H9 (cell line): ENCODE measurements at regions not wholly inside any gene's neighbourhood (a gene's known extent, or its start where the extent isn't known, plus 50 kb on each side); places are given as distances from the start of the nearest gene placed in this dataset.

ENCODE experiments used
- DNase-seq: peaks from one replicate; pipeline ENCODE4 v3.0.0-alpha.2; 2017
- H2AFZ ChIP-seq: one replicate; pipeline ENCODE4 v1.6.1; 2013; ENCODE audit warnings: mild to moderate bottlenecking, low read length, control low read depth, moderate library complexity
- H2AK5ac ChIP-seq: 2 replicates; pipeline ENCODE4 v1.6.1; 2013; ENCODE audit warnings: low read length, control low read depth, mixed read lengths; ENCODE audit not compliant: insufficient read length
- H2BK120ac ChIP-seq: one replicate; pipeline ENCODE4 v1.6.1; 2013; ENCODE audit warnings: low read depth, mild to moderate bottlenecking, low read length, control low read depth, inconsistent platforms; ENCODE audit not compliant: poor library complexity, severe bottlenecking
- H2BK12ac ChIP-seq: 2 replicates; pipeline ENCODE4 v1.6.1; 2013; ENCODE audit warnings: low read length, control low read depth, mixed read lengths, low read depth; ENCODE audit not compliant: insufficient read length
- H2BK15ac ChIP-seq: 2 replicates; pipeline ENCODE4 v1.6.1; 2013; ENCODE audit warnings: low read depth, low read length, control low read depth
- H2BK20ac ChIP-seq: one replicate; pipeline ENCODE4 v1.6.1; 2013; ENCODE audit warnings: low read depth, mild to moderate bottlenecking, low read length, control low read depth, inconsistent platforms; ENCODE audit not compliant: poor library complexity, severe bottlenecking
- H2BK5ac ChIP-seq: 2 replicates; pipeline ENCODE4 v1.6.1; 2013; ENCODE audit warnings: low read length, control low read depth, mixed read lengths; ENCODE audit not compliant: insufficient read length
- H3K14ac ChIP-seq: 2 replicates; pipeline ENCODE4 v1.6.1; 2013; ENCODE audit warnings: low read length, control low read depth; ENCODE audit not compliant: insufficient read depth
- H3K18ac ChIP-seq: 2 replicates; pipeline ENCODE4 v1.6.1; 2013; ENCODE audit warnings: low read depth, mild to moderate bottlenecking, mixed read lengths, low read length, control low read depth; ENCODE audit not compliant: insufficient read length
- H3K23ac ChIP-seq: 2 replicates; pipeline ENCODE4 v1.6.1; 2013; ENCODE audit warnings: low read length, control low read depth, mixed read lengths, low read depth; ENCODE audit not compliant: insufficient read length
- H3K23me2 ChIP-seq: 2 replicates; pipeline ENCODE4 v1.6.1; 2013; ENCODE audit warnings: low read depth, mild to moderate bottlenecking, mixed read lengths, low read length, control low read depth; ENCODE audit not compliant: insufficient read length, poor library complexity, severe bottlenecking
- H3K27ac ChIP-seq: 2 replicates; pipeline ENCODE4 v1.5.1; 2013; ENCODE audit warnings: low read length, control low read depth, mixed read lengths, low read depth; ENCODE audit not compliant: insufficient read length
- H3K27me3 ChIP-seq: 2 replicates; pipeline ENCODE4 v1.6.1; 2013; ENCODE audit warnings: low read length, control low read depth, inconsistent platforms; ENCODE audit not compliant: insufficient read depth
- H3K4ac ChIP-seq: 2 replicates; pipeline ENCODE4 v1.6.1; 2013; ENCODE audit warnings: low read depth, mild to moderate bottlenecking, control low read depth, inconsistent platforms, low read length, moderate library complexity
- H3K4me1 ChIP-seq: 2 replicates; pipeline ENCODE4 v1.6.1; 2013; ENCODE audit warnings: low read length, control low read depth, inconsistent platforms; ENCODE audit not compliant: insufficient read depth
- H3K4me2 ChIP-seq: 2 replicates; pipeline ENCODE4 v1.6.1; 2013; ENCODE audit warnings: low read length, control low read depth, mixed read lengths; ENCODE audit not compliant: insufficient read length, insufficient read depth
- H3K56ac ChIP-seq: 2 replicates; pipeline ENCODE4 v1.6.1; 2013; ENCODE audit warnings: low read depth, mild to moderate bottlenecking, mixed read lengths, low read length, control low read depth; ENCODE audit not compliant: insufficient read length
- H3K79me1 ChIP-seq: 2 replicates; pipeline ENCODE4 v1.6.1; 2013; ENCODE audit warnings: low read depth, mild to moderate bottlenecking, moderate library complexity, low read length, control low read depth, inconsistent platforms; ENCODE audit not compliant: insufficient read depth, poor library complexity, severe bottlenecking
- H3K79me2 ChIP-seq: 2 replicates; pipeline ENCODE4 v1.6.1; 2013; ENCODE audit warnings: low read length, control low read depth, inconsistent platforms; ENCODE audit not compliant: insufficient read depth
- H3K9ac ChIP-seq: 2 replicates; pipeline ENCODE4 v1.6.1; 2013; ENCODE audit warnings: low read length, control low read depth, mixed read lengths; ENCODE audit not compliant: insufficient read length; ENCODE audit errors: extremely low read depth
- H3K9me3 ChIP-seq: one replicate; pipeline ENCODE4 v1.6.1; 2013; ENCODE audit warnings: low read depth, low read length, inconsistent platforms; ENCODE audit not compliant: control insufficient read depth
- H3T11ph ChIP-seq: one replicate; pipeline ENCODE4 v1.6.1; 2013; ENCODE audit warnings: mild to moderate bottlenecking, low read length, control low read depth, inconsistent platforms
- H4K20me1 ChIP-seq: one replicate; pipeline ENCODE4 v1.6.1; 2013; ENCODE audit not compliant: control insufficient read depth, insufficient read length, insufficient read depth
- H4K5ac ChIP-seq: 2 replicates; pipeline ENCODE4 v1.6.1; 2013; ENCODE audit warnings: low read depth, mild to moderate bottlenecking, mixed read lengths, low read length, control low read depth; ENCODE audit not compliant: insufficient read length
- H4K8ac ChIP-seq: replicated peaks from 2 replicates; pipeline ENCODE4 v1.6.1; 2013; ENCODE audit warnings: low read length, control low read depth, mixed read lengths, low read depth; ENCODE audit not compliant: insufficient read length
- H4K91ac ChIP-seq: 2 replicates; pipeline ENCODE4 v1.6.1; 2013; ENCODE audit warnings: low read depth, mild to moderate bottlenecking, moderate library complexity, mixed read lengths, low read length, control low read depth; ENCODE audit not compliant: insufficient read length
- H3K27ac Mint-ChIP-seq, 3 experiments: 2 replicates in 2 of 3; 3 replicates in 1 of 3; pipeline ENCODE4 v1.8.0; 2020 to 2021; ENCODE audit warnings: mixed read lengths in 3 of 3, mild to moderate bottlenecking in 1 of 3, moderate library complexity in 1 of 3
- H3K27me3 Mint-ChIP-seq: 2 replicates; pipeline ENCODE4 v1.8.0; 2021; ENCODE audit warnings: low read depth, mild to moderate bottlenecking, moderate library complexity, mixed read lengths
- H3K36me3 Mint-ChIP-seq, 3 experiments: 2 replicates in 2 of 3; 3 replicates in 1 of 3; pipeline ENCODE4 v1.8.0; 2020 to 2021; ENCODE audit warnings: low read depth in 3 of 3, mixed read lengths in 3 of 3; ENCODE audit not compliant: insufficient read depth in 1 of 3
- H3K4me1 Mint-ChIP-seq, 2 experiments: 2 replicates each; pipeline ENCODE4 v1.8.0; 2020; ENCODE audit warnings: mixed read lengths in 2 of 2
- H3K4me3 Mint-ChIP-seq, 2 experiments: 2 replicates in 1 of 2; 3 replicates in 1 of 2; pipeline ENCODE4 v1.8.0; 2020 to 2021; ENCODE audit warnings: mild to moderate bottlenecking in 2 of 2, mixed read lengths in 2 of 2, moderate library complexity in 1 of 2
- H3K9me3 Mint-ChIP-seq, 2 experiments: 2 replicates in 1 of 2; 3 replicates in 1 of 2; pipeline ENCODE4 v1.8.0; 2020; ENCODE audit warnings: mild to moderate bottlenecking in 2 of 2, mixed read lengths in 2 of 2, moderate library complexity in 1 of 2
- WGBS: extraction: QIAGEN DNeasy Blood & Tissue Kit; methylation state at CpG from one replicate; pipeline ENCODE4 v1.1.7; 2013; ENCODE audit warnings: missing lambda C conversion rate, low lambda C conversion rate, mixed read lengths; ENCODE audit not compliant: insufficient read length; ENCODE audit errors: extremely low coverage; 5-methylcytosine and 5-hydroxymethylcytosine counted together
- TF ChIP-seq, protein P1 (sequence below): fragments of 200-600 bp; sonication (generic); conservative IDR thresholded peaks from 3 replicates; pipeline ENCODE4 v1.8.0; 2021; ENCODE audit warnings: antibody characterized with exemption, mild to moderate bottlenecking

GRCh38 chr2:126372406-126372805, 283.6 kb upstream of the GYPC start:
- Mint-ChIP-seq H3K27ac (no peak overlapping the region), H3K4me1 (peaks cover 3 to 6% of the 10 kb centered on the region in 2 experiments; a peak in 3 of 4 replicates), H3K36me3 (no peaks in the 10 kb centered on the region), H3K4me3 (no peak overlapping the region), H3K9me3 (peaks cover 0 to 3% of the 10 kb centered on the region in 2 experiments; a peak in 2 of 5 replicates), H3K27me3 (no peaks in the 10 kb centered on the region)
- Histone ChIP-seq H4K5ac (no peak overlapping the region), H3K27ac (no peak overlapping the region), H3K9ac (no peak overlapping the region), H2BK12ac (no peak overlapping the region), H3K4ac (no peak overlapping the region), H3K18ac (no peak overlapping the region), H3K79me1 (no peaks in the 10 kb centered on the region), H2AK5ac (no peak overlapping the region), H2BK5ac (no peak overlapping the region), H2BK120ac (no peak overlapping the region), H3K23ac (no peak overlapping the region), H2AFZ (no peak overlapping the region), H3K9me3 (no peaks in the 10 kb centered on the region), H2BK20ac (no peak overlapping the region), H3K4me1 (peaks cover 4% of the 10 kb centered on the region; the same call in 1 of the 2 replicates), H3K14ac (no peak overlapping the region), H4K91ac (no peak overlapping the region), H3T11ph (no peak overlapping the region), H4K8ac (no peak overlapping the region), H3K56ac (no peak overlapping the region), H4K20me1 (no peaks in the 10 kb centered on the region), H3K79me2 (no peaks in the 10 kb centered on the region), H3K27me3 (no peaks in the 10 kb centered on the region), H3K23me2 (no peaks in the 10 kb centered on the region), H3K4me2 (no peak overlapping the region), H2BK15ac (no peak overlapping the region)
- no CpG with 5 or more reads among the region's 4 CpGs for WGBS
- DNase-seq, result no peak
- TF ChIP-seq, protein P1, sequence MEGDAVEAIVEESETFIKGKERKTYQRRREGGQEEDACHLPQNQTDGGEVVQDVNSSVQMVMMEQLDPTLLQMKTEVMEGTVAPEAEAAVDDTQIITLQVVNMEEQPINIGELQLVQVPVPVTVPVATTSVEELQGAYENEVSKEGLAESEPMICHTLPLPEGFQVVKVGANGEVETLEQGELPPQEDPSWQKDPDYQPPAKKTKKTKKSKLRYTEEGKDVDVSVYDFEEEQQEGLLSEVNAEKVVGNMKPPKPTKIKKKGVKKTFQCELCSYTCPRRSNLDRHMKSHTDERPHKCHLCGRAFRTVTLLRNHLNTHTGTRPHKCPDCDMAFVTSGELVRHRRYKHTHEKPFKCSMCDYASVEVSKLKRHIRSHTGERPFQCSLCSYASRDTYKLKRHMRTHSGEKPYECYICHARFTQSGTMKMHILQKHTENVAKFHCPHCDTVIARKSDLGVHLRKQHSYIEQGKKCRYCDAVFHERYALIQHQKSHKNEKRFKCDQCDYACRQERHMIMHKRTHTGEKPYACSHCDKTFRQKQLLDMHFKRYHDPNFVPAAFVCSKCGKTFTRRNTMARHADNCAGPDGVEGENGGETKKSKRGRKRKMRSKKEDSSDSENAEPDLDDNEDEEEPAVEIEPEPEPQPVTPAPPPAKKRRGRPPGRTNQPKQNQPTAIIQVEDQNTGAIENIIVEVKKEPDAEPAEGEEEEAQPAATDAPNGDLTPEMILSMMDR, result no peak
